HEK293T (cell line): ENCODE measurements at regions not wholly inside any gene's neighbourhood (a gene's known extent, or its start where the extent isn't known, plus 50 kb on each side); places are given as distances from the start of the nearest gene placed in this dataset.
"Not testable (repeated sequence)": the region's sequence is repeated elsewhere in the genome, so short reads cannot be mapped to it uniquely, and the experiment has no call there.

Experiments
- HDGF ChIP-seq: fragments of 450-650 bp; IDR thresholded peaks from 2 replicates; pipeline ENCODE4 v1.6.1; 2017; ENCODE audit warnings: antibody characterized with exemption, borderline replicate concordance
- SUZ12 ChIP-seq: fragments of 450-650 bp; IDR thresholded peaks from 2 replicates; pipeline ENCODE4 v1.6.1; 2016; ENCODE audit warnings: mild to moderate bottlenecking
- TARDBP ChIP-seq: fragments of 450-650 bp; IDR thresholded peaks from 2 replicates; pipeline ENCODE4 v1.6.1; 2016

DNA sequence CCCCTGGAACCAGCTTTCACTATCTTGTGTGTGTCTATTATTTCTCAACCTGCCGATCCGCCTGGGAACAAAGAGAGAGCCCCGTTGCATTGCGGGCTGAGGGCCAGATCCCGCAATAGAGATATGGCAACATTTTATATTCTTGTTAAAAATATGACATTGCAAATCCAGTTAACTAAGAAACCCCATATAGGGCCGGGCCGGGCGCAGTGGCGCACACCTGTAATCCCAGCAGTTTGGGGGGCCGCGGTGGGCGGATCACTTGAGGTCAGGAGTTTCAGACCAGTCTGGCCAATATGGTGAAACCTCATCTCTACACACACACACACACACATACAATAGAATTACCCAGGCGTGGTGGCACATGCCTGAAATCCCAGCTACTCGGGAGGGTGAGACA lies 1708.4 kb upstream of the IGFBP7 start:
- not testable (repeated sequence) for TF ChIP-seq HDGF, TARDBP, SUZ12
